ENCODE measurements at regions not wholly inside any gene's neighbourhood (a gene's known extent, or its start where the extent isn't known, plus 50 kb on each side); places are given as distances from the start of the nearest gene placed in this dataset.
"Not testable (repeated sequence)": the region's sequence is repeated elsewhere in the genome, so short reads cannot be mapped to it uniquely, and the experiment has no call there.

DNA sequence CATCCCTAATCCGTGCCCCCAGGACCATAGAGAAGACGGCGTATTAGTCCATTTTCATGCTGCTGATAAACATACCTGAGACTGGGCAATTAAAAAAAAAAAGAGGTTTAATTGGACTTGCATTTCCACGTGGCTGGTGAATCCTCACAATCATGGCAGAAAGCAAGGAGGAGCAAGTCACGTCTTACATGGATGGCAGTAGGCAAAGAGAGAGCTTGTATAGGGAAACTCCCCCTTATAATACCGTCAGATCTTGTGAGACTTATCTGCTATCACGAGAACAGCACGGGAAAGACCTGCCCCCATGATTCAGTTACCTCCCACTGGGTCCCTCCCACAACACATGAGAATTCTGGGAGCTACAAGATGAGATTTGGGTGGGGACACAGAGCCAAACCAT, 145.8 kb upstream of the G2E3 start:
- H3K4me3 Mint-ChIP-seq; DNase-seq; ATAC-seq; H3K9me3 Mint-ChIP-seq; H3K27me3 Mint-ChIP-seq (ENCODE audit: low read depth); H3K36me3 Mint-ChIP-seq (ENCODE audit: insufficient read depth); H3K4me1 Mint-ChIP-seq (ENCODE audit: low read depth): not testable (repeated sequence)

DNA sequence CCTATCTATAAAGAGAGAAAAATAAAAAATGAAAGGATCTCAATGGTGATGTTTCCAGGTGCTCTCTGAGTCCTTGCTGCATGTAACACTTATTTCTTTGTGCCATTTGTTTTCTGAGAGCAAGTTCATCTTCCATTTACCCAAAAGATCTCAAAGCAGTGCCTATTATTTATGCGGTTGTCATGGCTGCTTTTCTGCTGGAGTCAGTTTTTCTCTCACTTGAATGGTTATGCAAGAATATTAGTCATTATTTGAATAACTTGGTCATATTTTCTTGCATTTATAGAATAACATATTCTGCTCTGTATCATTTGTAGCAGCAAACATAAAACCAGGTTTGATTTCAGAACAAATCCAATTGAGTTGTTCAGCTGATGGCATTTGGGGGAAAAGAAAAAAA, 141.8 kb upstream of the G2E3 start:
- Mint-ChIP-seq H3K36me3 (ENCODE audit: insufficient read depth) (no peaks in the 10 kb centered on the region), H3K9me3 (peaks cover 5% of the 10 kb centered on the region), H3K4me3 (no peak overlapping the region), H3K27me3 (ENCODE audit: low read depth) (no peaks in the 10 kb centered on the region), H3K4me1 (ENCODE audit: low read depth) (no peaks in the 10 kb centered on the region)
- no peak for DNase-seq
- ATAC-seq = no peak

DNA sequence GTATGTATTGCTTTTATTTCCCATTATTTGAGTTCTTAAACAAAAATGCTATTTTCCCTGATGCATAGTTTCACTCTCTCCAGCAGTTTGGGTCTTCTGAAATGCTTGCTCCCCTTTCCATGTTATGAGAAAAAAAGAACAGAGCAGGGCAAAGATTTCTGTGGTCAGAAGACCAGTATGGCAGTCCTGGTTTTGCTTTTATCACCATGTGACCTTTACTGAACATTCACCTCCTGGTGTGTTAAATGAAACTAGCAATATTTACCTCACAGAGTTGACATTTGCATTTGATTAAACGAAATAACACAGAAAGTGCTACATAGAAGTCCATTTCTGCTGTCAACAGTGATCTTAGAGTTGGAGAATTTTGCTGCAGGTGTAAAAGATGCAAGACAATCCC, 141.0 kb upstream of the G2E3 start:
- no peak for ATAC-seq
- DNase-seq = no peak
- no peaks in the 10 kb centered on the region for H3K36me3 Mint-ChIP-seq (ENCODE audit: insufficient read depth)
- no peaks in the 10 kb centered on the region for H3K27me3 Mint-ChIP-seq (ENCODE audit: low read depth)
- H3K4me3 Mint-ChIP-seq = no peak overlapping the region
- peaks cover 3% of the 10 kb centered on the region for H3K9me3 Mint-ChIP-seq
- no peaks in the 10 kb centered on the region for H3K4me1 Mint-ChIP-seq (ENCODE audit: low read depth)

DNA sequence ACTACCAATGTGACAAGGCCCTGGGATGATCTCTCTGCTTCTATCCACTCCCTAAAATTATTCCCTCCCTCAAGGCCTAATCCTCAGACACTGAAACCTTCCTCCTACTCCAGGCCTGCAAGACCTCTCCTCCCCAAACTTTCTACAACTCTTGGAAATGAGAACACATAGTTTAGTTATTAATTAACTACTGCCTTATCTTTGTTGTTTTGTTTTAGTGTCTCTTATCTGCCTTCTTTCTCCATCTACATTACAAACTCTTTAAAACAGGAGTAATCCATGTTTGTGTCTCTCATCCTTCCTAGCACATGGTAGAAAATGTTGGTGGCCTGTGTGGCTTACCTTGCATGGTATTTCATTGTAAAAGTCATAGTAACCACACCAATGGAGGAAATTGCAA, 139.9 kb upstream of the G2E3 start:
- Mint-ChIP-seq H3K27me3 (ENCODE audit: low read depth) (peaks cover 5% of the 10 kb centered on the region), H3K4me1 (ENCODE audit: low read depth) (no peaks in the 10 kb centered on the region)
- DNase-seq = no peak

DNA sequence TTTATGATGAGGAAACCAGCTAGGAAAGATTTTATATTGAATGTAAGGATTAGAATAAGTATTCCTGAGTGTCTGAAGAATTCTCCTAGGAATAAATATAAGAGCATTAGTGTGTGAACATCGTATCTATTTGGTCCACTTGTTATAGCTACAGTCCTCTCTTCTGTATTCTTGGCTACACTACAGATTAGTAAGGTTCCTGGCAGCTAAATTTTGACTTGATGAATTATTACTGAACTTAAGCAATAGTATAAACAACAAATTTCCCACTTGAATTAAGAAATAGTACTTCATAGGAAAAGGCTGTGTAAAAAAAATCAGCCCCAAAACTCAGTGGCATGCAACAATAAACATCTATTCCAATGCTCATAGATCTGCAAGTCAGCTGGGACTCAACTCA, 138.4 kb upstream of the G2E3 start:
- ATAC-seq (no peak), DNase-seq (no peak)
- Mint-ChIP-seq H3K4me1 (ENCODE audit: low read depth) (no peaks in the 10 kb centered on the region), H3K36me3 (ENCODE audit: insufficient read depth) (no peaks in the 10 kb centered on the region), H3K27me3 (ENCODE audit: low read depth) (peaks cover 7% of the 10 kb centered on the region), H3K4me3 (no peak overlapping the region), H3K9me3 (no peaks in the 10 kb centered on the region)

More for the DNA sequence above, 139.9 kb upstream of the G2E3 start:
- Mint-ChIP-seq H3K36me3 (ENCODE audit: insufficient read depth) (no peaks in the 10 kb centered on the region), H3K4me3 (no peak overlapping the region), H3K9me3 (no peaks in the 10 kb centered on the region)
- no peak for ATAC-seq

DNA sequence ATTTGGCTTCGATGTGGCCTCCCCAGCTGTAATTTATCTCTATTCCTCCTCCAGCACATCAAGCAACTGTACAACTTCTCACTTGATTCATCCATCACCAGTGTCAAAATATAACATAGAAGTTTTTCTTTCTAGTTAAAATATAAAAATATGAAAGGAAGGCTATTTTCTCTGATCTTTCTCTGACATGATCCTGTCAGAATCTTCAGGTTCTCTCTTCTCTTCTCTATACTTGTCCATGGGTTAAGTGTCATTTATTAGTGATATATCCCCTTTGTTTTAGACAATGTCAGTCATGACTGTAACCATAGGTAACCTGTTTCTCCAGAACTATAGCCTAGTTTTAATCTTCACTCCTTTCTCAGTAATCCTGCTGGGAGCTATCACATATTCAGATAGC, 132.5 kb upstream of the G2E3 start:
- H3K4me1 Mint-ChIP-seq (ENCODE audit: low read depth) = no peaks in the 10 kb centered on the region
- no peak for DNase-seq
- ATAC-seq = no peak
- H3K36me3 Mint-ChIP-seq (ENCODE audit: insufficient read depth) = no peaks in the 10 kb centered on the region
- H3K9me3 Mint-ChIP-seq = no peaks in the 10 kb centered on the region
- H3K27me3 Mint-ChIP-seq (ENCODE audit: low read depth) = peaks cover 7% of the 10 kb centered on the region
- H3K4me3 Mint-ChIP-seq = no peak overlapping the region

- no peak overlapping the region for H3K4me3 Mint-ChIP-seq
- ATAC-seq (no peak), DNase-seq (no peak)
- H3K36me3 Mint-ChIP-seq (ENCODE audit: insufficient read depth) = no peaks in the 10 kb centered on the region
- H3K4me1 Mint-ChIP-seq (ENCODE audit: low read depth) = no peaks in the 10 kb centered on the region
- no peaks in the 10 kb centered on the region for H3K9me3 Mint-ChIP-seq
- H3K27me3 Mint-ChIP-seq (ENCODE audit: low read depth) = peaks cover 7% of the 10 kb centered on the region
Measured at GRCh38 chr14:30427401-30427800, 131.6 kb upstream of the G2E3 start.

DNA sequence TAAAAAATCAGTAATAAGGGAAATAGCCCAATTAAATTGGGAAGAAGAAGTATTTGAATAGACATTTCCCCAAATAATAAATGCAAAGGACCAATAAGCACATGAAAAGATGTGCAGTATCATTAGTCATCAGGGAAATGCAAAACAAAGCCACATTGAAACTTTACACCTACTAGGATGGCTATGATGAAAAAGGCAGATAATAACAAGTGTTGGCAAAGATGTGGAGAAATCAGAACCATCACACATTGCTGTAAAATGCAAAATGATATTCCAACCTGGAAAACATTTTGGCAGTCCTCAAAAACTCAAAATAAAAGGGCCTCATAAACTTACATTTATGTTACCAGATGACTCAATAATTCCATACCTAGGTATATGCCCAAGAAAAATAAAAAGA, 131.1 kb upstream of the G2E3 start:
- no peak for DNase-seq
- Mint-ChIP-seq H3K9me3 (no peaks in the 10 kb centered on the region), H3K4me3 (no peak overlapping the region), H3K36me3 (ENCODE audit: insufficient read depth) (no peaks in the 10 kb centered on the region), H3K27me3 (ENCODE audit: low read depth) (peaks cover 7% of the 10 kb centered on the region), H3K4me1 (ENCODE audit: low read depth) (no peaks in the 10 kb centered on the region)
- no peak for ATAC-seq

DNA sequence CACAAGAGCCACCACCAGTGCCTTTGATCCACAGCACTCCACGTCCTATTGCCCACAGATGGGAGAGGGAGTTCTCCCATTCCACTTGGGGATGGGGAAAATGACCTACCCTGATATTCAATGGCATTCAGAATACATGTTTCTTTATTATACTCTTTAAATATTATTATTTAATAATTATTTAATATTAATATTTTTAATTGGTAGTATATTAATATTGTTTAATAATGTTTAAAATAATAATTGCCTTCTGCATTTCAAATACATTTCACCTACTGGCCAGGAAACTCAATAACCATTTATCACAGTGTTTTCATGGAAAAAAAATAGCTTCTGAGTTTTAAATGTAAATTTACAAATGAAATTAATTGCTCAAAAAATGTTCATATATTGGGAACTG, 127.4 kb upstream of the G2E3 start:
- Mint-ChIP-seq H3K27me3 (ENCODE audit: low read depth) (no peaks in the 10 kb centered on the region), H3K36me3 (ENCODE audit: insufficient read depth) (no peaks in the 10 kb centered on the region), H3K9me3 (no peaks in the 10 kb centered on the region), H3K4me1 (ENCODE audit: low read depth) (no peaks in the 10 kb centered on the region), H3K4me3 (no peak overlapping the region)
- no peak for ATAC-seq
- DNase-seq = no peak

- no peaks in the 10 kb centered on the region for H3K36me3 Mint-ChIP-seq (ENCODE audit: insufficient read depth)
- no peak for DNase-seq
- H3K4me1 Mint-ChIP-seq (ENCODE audit: low read depth) = no peaks in the 10 kb centered on the region
- no peak for ATAC-seq
- peaks cover 3% of the 10 kb centered on the region for H3K27me3 Mint-ChIP-seq (ENCODE audit: low read depth)
- no peak overlapping the region for H3K4me3 Mint-ChIP-seq
- no peaks in the 10 kb centered on the region for H3K9me3 Mint-ChIP-seq
Measured at GRCh38 chr14:30440961-30441360, 118.0 kb upstream of the G2E3 start.

- Mint-ChIP-seq H3K36me3 (ENCODE audit: insufficient read depth) (no peaks in the 10 kb centered on the region), H3K4me3 (no peak overlapping the region), H3K9me3 (no peaks in the 10 kb centered on the region), H3K27me3 (ENCODE audit: low read depth) (peaks cover 3% of the 10 kb centered on the region), H3K4me1 (ENCODE audit: low read depth) (no peaks in the 10 kb centered on the region)
- DNase-seq (no peak), ATAC-seq (no peak)
Measured at GRCh38 chr14:30443368-30444007, 115.5 kb upstream of the G2E3 start.

DNA sequence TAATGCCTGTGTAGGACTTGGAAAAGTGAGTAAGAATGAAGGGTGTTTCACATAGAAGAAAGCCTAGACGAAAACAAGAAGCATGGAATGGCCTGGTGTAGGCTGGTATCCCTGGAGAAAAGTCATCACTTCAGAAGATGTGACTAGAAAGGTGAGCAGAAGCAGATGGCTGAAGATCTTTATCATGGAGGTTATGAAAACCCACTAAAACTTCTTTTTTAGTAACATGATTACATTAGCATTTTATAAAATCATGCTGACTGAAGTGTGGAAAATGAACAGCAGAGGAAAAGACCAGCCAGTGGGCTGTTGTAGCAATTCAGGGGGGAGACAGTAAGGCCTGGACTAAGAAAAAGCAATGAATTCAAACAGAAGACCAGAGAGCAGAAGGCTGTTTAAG, 114.5 kb upstream of the G2E3 start:
- H3K36me3 Mint-ChIP-seq (ENCODE audit: insufficient read depth) = no peaks in the 10 kb centered on the region
- H3K27me3 Mint-ChIP-seq (ENCODE audit: low read depth) = peaks cover 3% of the 10 kb centered on the region
- DNase-seq (no peak), ATAC-seq (no peak)
- no peaks in the 10 kb centered on the region for H3K4me1 Mint-ChIP-seq (ENCODE audit: low read depth)
- no peaks in the 10 kb centered on the region for H3K9me3 Mint-ChIP-seq
- no peak overlapping the region for H3K4me3 Mint-ChIP-seq

- Mint-ChIP-seq H3K36me3 (ENCODE audit: insufficient read depth) (no peaks in the 10 kb centered on the region), H3K4me3 (no peak overlapping the region), H3K9me3 (no peaks in the 10 kb centered on the region), H3K27me3 (ENCODE audit: low read depth) (peaks cover 3% of the 10 kb centered on the region), H3K4me1 (ENCODE audit: low read depth) (no peaks in the 10 kb centered on the region)
- DNase-seq (no peak), ATAC-seq (no peak)
Measured at GRCh38 chr14:30445011-30445793, 113.8 kb upstream of the G2E3 start.

DNA sequence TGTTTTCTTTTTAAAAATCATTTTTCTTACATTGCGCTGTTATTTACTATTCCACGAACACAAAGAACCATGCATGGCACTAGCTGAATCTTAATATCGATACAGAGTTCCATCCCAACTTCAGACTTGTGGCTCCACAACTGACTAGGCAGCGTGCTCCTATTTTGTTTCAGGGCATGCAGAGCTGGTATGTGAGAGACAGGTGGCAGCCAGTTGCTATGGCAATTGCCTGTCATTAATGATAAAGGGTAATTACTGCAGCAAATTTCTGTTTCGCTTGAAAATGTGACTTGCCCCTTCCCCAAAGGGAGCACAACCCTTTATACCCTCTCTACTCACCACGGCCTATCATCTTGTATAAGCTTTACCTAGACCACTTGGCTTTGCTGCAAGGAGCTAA, 113.1 kb upstream of the G2E3 start:
- Mint-ChIP-seq H3K36me3 (ENCODE audit: insufficient read depth) (no peaks in the 10 kb centered on the region), H3K4me1 (ENCODE audit: low read depth) (no peaks in the 10 kb centered on the region), H3K27me3 (ENCODE audit: low read depth) (peaks cover 3% of the 10 kb centered on the region), H3K4me3 (no peak overlapping the region), H3K9me3 (no peaks in the 10 kb centered on the region)
- ATAC-seq (no peak), DNase-seq (no peak)

All from activated T-cell treated with anti-CD3 and anti-CD28 coated beads, Interleukin-2, amount 50 U/mL, for 4 hours (primary cell).